ENCODE measurements at regions not wholly inside any gene's neighbourhood (a gene's known extent, or its start where the extent isn't known, plus 50 kb on each side); places are given as distances from the start of the nearest gene placed in this dataset.

- Histone ChIP-seq H3K79me1 (ENCODE audit: insufficient read depth, low read depth, low read length, poor library complexity, severe bottlenecking) (no peaks in the 10 kb centered on the region), H2AK5ac (ENCODE audit: insufficient read length, low read length) (no peak overlapping the region), H3K27me3 (ENCODE audit: insufficient read depth, low read length) (no peaks in the 10 kb centered on the region), H3K79me2 (ENCODE audit: insufficient read depth, low read length) (no peaks in the 10 kb centered on the region), H3K56ac (ENCODE audit: insufficient read length, low read depth, low read length) (no peak overlapping the region), H3K23me2 (ENCODE audit: insufficient read length, low read depth, low read length, poor library complexity, severe bottlenecking) (no peaks in the 10 kb centered on the region), H3K23ac (ENCODE audit: insufficient read length, low read depth, low read length) (no peak overlapping the region), H2BK20ac (ENCODE audit: low read depth, low read length, poor library complexity, severe bottlenecking) (no peak overlapping the region), H3K4ac (ENCODE audit: low read depth, low read length) (no peak overlapping the region), H4K5ac (ENCODE audit: insufficient read length, low read depth, low read length) (no peak overlapping the region), H2BK12ac (ENCODE audit: insufficient read length, low read depth, low read length) (no peak overlapping the region), H2BK5ac (ENCODE audit: insufficient read length, low read length) (no peak overlapping the region), H3T11ph (ENCODE audit: low read length) (no peak overlapping the region), H3K4me2 (ENCODE audit: insufficient read depth, insufficient read length, low read length) (no peak overlapping the region), H4K20me1 (ENCODE audit: control insufficient read depth, insufficient read depth, insufficient read length) (no peaks in the 10 kb centered on the region), H4K8ac (replicated peaks; ENCODE audit: insufficient read length, low read depth, low read length) (no peak overlapping the region), H3K9me3 (ENCODE audit: control insufficient read depth, low read depth, low read length) (no peaks in the 10 kb centered on the region), H3K18ac (ENCODE audit: insufficient read length, low read depth, low read length) (no peak overlapping the region), H2BK120ac (ENCODE audit: low read depth, low read length, poor library complexity, severe bottlenecking) (no peak overlapping the region), H3K4me1 (ENCODE audit: insufficient read depth, low read length) (no peaks in the 10 kb centered on the region), H3K9ac (ENCODE audit: extremely low read depth, insufficient read length, low read length) (peak overlapping the region; percentile 8), H3K14ac (ENCODE audit: insufficient read depth, low read length) (no peak overlapping the region), H4K91ac (ENCODE audit: insufficient read length, low read depth, low read length) (no peak overlapping the region), H2AFZ (ENCODE audit: low read length) (no peak overlapping the region), H3K27ac (ENCODE audit: insufficient read length, low read depth, low read length) (no peak overlapping the region), H2BK15ac (ENCODE audit: low read depth, low read length) (no peak overlapping the region)
- H3K4me1 Mint-ChIP-seq: no peaks in the 10 kb centered on the region
- H3K9me3 Mint-ChIP-seq: 0 out of 5 replicates have a peak, but pooled peaks cover 0 to 2% of the 10 kb centered on the region in 2 experiments
- no CpG with 5 or more reads among the region's 3 CpGs for WGBS (ENCODE audit: extremely low coverage, insufficient read length, low lambda C conversion rate)
- H3K4me3 Mint-ChIP-seq: no peak overlapping the region
- H3K27ac Mint-ChIP-seq: no peak overlapping the region
- no peak for DNase-seq
- H3K36me3 Mint-ChIP-seq (ENCODE audit: insufficient read depth in 1 of 3, low read depth in 3 of 3): no peaks in the 10 kb centered on the region
- no peak for TF ChIP-seq CTCF (conservative IDR thresholded peaks at IDR 0.05)
- no peaks in the 10 kb centered on the region; the same call in 1 of the 2 replicates for H3K27me3 Mint-ChIP-seq (ENCODE audit: low read depth)
Observed at GRCh38 chr1:219701476-219701875, 88.6 kb upstream of the ZC3H11B start.

Measured in H9 (cell line).